Neural cell (in vitro differentiated cells): ENCODE measurements at regions not wholly inside any gene's neighbourhood (a gene's known extent, or its start where the extent isn't known, plus 50 kb on each side); places are given as distances from the start of the nearest gene placed in this dataset.

Source experiments
- H2AFZ ChIP-seq: fragments of 200-600, 300-800 bp; sonication (generic), shearing (Covaris generic); 2 replicates; pipeline ENCODE4 v1.6.0; 2014; ENCODE audit warnings: low read depth, mild to moderate bottlenecking, antibody characterized with exemption, low read length, moderate library complexity
- H3F3A ChIP-seq: fragments of 200-600 bp; shearing (Covaris generic); 2 replicates; pipeline ENCODE4 v1.6.1; 2016; ENCODE audit warnings: mild to moderate bottlenecking, moderate library complexity, mixed read lengths, antibody characterized with exemption, low read length; ENCODE audit not compliant: insufficient read depth, poor library complexity, severe bottlenecking
- H3K27ac ChIP-seq: fragments of 200-600, 300-800 bp; sonication (generic), shearing (Covaris generic); 2 replicates; pipeline ENCODE4 v1.5.1; 2014; ENCODE audit warnings: mild to moderate bottlenecking, low read length, moderate library complexity
- H3K27me3 ChIP-seq: fragments of 300-800, 200-600 bp; sonication (generic), shearing (Covaris generic); 2 replicates; pipeline ENCODE4 v1.6.0; 2014; ENCODE audit warnings: mild to moderate bottlenecking, low read depth, low read length, moderate library complexity; ENCODE audit not compliant: insufficient read depth
- H3K36me3 ChIP-seq: fragments of 300-800, 200-600 bp; sonication (generic), shearing (Covaris generic); 2 replicates; pipeline ENCODE4 v1.5.1; 2014; ENCODE audit warnings: mild to moderate bottlenecking, antibody characterized with exemption, low read length, moderate library complexity; ENCODE audit not compliant: insufficient read depth
- H3K4me2 ChIP-seq: fragments of 300-800, 200-600 bp; sonication (generic), shearing (Covaris generic); 2 replicates; pipeline ENCODE4 v1.6.0; 2014; ENCODE audit warnings: mild to moderate bottlenecking, low read length
- H3K4me3 ChIP-seq: fragments of 300-800, 200-600 bp; sonication (generic), shearing (Covaris generic); 2 replicates; pipeline ENCODE4 v1.5.1; 2014; ENCODE audit warnings: mild to moderate bottlenecking, low read length, moderate library complexity
- H3K79me2 ChIP-seq: fragments of 200-600 bp; shearing (Covaris generic); replicated peaks from 2 replicates; pipeline ENCODE4 v1.6.0; 2014; ENCODE audit warnings: mild to moderate bottlenecking, low read length, moderate library complexity; ENCODE audit not compliant: insufficient read depth
- H3K9ac ChIP-seq: fragments of 300-800, 200-600 bp; sonication (generic), shearing (Covaris generic); 2 replicates; pipeline ENCODE4 v1.6.1; 2016; ENCODE audit warnings: mild to moderate bottlenecking, low read length, mixed read lengths
- H3K9me2 ChIP-seq: fragments of 200-600 bp; shearing (Covaris generic); 2 replicates; pipeline ENCODE4 v1.6.1; 2016; ENCODE audit warnings: mild to moderate bottlenecking, low read length, mixed read lengths; ENCODE audit not compliant: insufficient read depth
- H3K9me3 ChIP-seq: fragments of 200-600, 300-800 bp; sonication (generic), shearing (Covaris generic); 2 replicates; pipeline ENCODE4 v1.6.1; 2016; ENCODE audit warnings: mild to moderate bottlenecking, mixed run types, low read length, moderate library complexity, mixed read lengths
- H4K20me1 ChIP-seq: fragments of 200-600 bp; shearing (Covaris generic); 2 replicates; pipeline ENCODE4 v1.6.1; 2016; ENCODE audit warnings: mild to moderate bottlenecking, mixed run types; ENCODE audit not compliant: insufficient read depth
- CTCF ChIP-seq: fragments of 450-650 bp; IDR thresholded peaks from 2 replicates; pipeline ENCODE4 v1.5.1; 2014; ENCODE audit warnings: antibody characterized with exemption, mild to moderate bottlenecking, moderate library complexity; ENCODE audit not compliant: poor library complexity, severe bottlenecking
- EP300 ChIP-seq: fragments of 450-650 bp; conservative IDR thresholded peaks from 2 replicates; pipeline ENCODE4 v1.6.1; 2014; ENCODE audit warnings: antibody characterized with exemption, mild to moderate bottlenecking, moderate library complexity; ENCODE audit not compliant: poor library complexity, severe bottlenecking
- EZH2 ChIP-seq: fragments of 200-600, 300-800 bp; shearing (Covaris generic), sonication (generic); IDR thresholded peaks from 2 replicates; pipeline ENCODE4 v1.6.1; 2014; ENCODE audit warnings: antibody characterized with exemption, low read length, borderline replicate concordance, mild to moderate bottlenecking; ENCODE audit not compliant: insufficient read depth, poor library complexity, severe bottlenecking
- MXI1 ChIP-seq: fragments of 450-650 bp; conservative IDR thresholded peaks from 2 replicates; pipeline ENCODE4 v1.6.1; 2014; ENCODE audit warnings: antibody characterized with exemption, mild to moderate bottlenecking; ENCODE audit not compliant: poor library complexity, severe bottlenecking
- POLR2AphosphoS5 ChIP-seq: IDR thresholded peaks from 2 replicates; pipeline ENCODE4 v1.6.1; 2012
- RAD21 ChIP-seq: fragments of 450-650 bp; conservative IDR thresholded peaks from 2 replicates; pipeline ENCODE4 v1.6.1; 2014; ENCODE audit warnings: antibody characterized with exemption, mild to moderate bottlenecking, moderate library complexity
- REST ChIP-seq: IDR thresholded peaks from 2 replicates; pipeline ENCODE4 v1.6.1; 2012; ENCODE audit warnings: borderline replicate concordance
- SMC3 ChIP-seq: fragments of 450-650 bp; conservative IDR thresholded peaks from 2 replicates; pipeline ENCODE4 v1.6.1; 2014; ENCODE audit warnings: antibody characterized with exemption, mild to moderate bottlenecking, moderate library complexity; ENCODE audit not compliant: poor library complexity
- TAF1 ChIP-seq: IDR thresholded peaks from 2 replicates; pipeline ENCODE4 v1.6.1; 2012; ENCODE audit warnings: low read depth

GRCh38 chr6:154885214-154885613 lies 109.9 kb upstream of the TIAM2 start:
- Histone ChIP-seq H3F3A (no peaks in the 10 kb centered on the region), H3K4me2 (no peak overlapping the region), H4K20me1 (no peaks in the 10 kb centered on the region), H3K9me3 (no peaks in the 10 kb centered on the region), H3K36me3 (no peaks in the 10 kb centered on the region), H3K4me3 (no peak overlapping the region), H3K27me3 (no peaks in the 10 kb centered on the region), H2AFZ (no peak overlapping the region), H3K27ac (no peak overlapping the region), H3K9ac (no peak overlapping the region), H3K9me2 (no peaks in the 10 kb centered on the region), H3K79me2 (no peaks in the 10 kb centered on the region)
- TF ChIP-seq CTCF = no peak
- TF ChIP-seq REST = no peak
- no peak for TF ChIP-seq POLR2AphosphoS5
- TF ChIP-seq EP300 = no peak
- TF ChIP-seq SMC3 = no peak
- TF ChIP-seq MXI1 = no peak
- no peak for TF ChIP-seq TAF1
- no peak for TF ChIP-seq EZH2
- no peak for TF ChIP-seq RAD21

GRCh38 chr6:154886016-154886415 lies 109.1 kb upstream of the TIAM2 start:
- no peaks in the 10 kb centered on the region for H3K9me2 ChIP-seq
- no peaks in the 10 kb centered on the region for H4K20me1 ChIP-seq
- H3F3A ChIP-seq = no peaks in the 10 kb centered on the region
- H2AFZ ChIP-seq = no peak overlapping the region
- TF ChIP-seq TAF1 = no peak
- TF ChIP-seq MXI1 = no peak
- TF ChIP-seq SMC3 = no peak
- TF ChIP-seq EP300 = no peak
- TF ChIP-seq POLR2AphosphoS5 = no peak
- TF ChIP-seq RAD21 = no peak
- no peak for TF ChIP-seq CTCF
- no peak for TF ChIP-seq REST
- TF ChIP-seq EZH2 = no peak
- no peaks in the 10 kb centered on the region for H3K27me3 ChIP-seq
- H3K9ac ChIP-seq = no peak overlapping the region
- no peak overlapping the region for H3K27ac ChIP-seq
- H3K79me2 ChIP-seq = no peaks in the 10 kb centered on the region
- H3K9me3 ChIP-seq = no peaks in the 10 kb centered on the region
- H3K4me2 ChIP-seq = no peak overlapping the region
- H3K36me3 ChIP-seq = no peaks in the 10 kb centered on the region
- no peak overlapping the region for H3K4me3 ChIP-seq
